Astrocyte of the cerebellum (primary cell): ENCODE measurements at regions not wholly inside any gene's neighbourhood (a gene's known extent, or its start where the extent isn't known, plus 50 kb on each side); places are given as distances from the start of the nearest gene placed in this dataset.
"Not testable (repeated sequence)": the region's sequence is repeated elsewhere in the genome, so short reads cannot be mapped to it uniquely, and the experiment has no call there.

ENCODE experiments used
- DNase-seq: peaks from one replicate; pipeline ENCODE4 v3.0.0-alpha.2; 2011; ENCODE audit warnings: low read depth
- H3K4me3 ChIP-seq: 2 replicates; pipeline ENCODE4 v1.5.1; 2011; ENCODE audit warnings: mild to moderate bottlenecking, low read depth, low read length, moderate library complexity
- CTCF ChIP-seq: IDR thresholded peaks from 2 replicates; pipeline ENCODE4 v1.5.1; 2012; ENCODE audit warnings: low read length, low read depth, moderate library complexity, mild to moderate bottlenecking; ENCODE audit errors: missing control alignments
- in situ Hi-C: cut with HindIII; loops from 2 replicates; pipeline ENCODE4 v1.10.0; 2017; ENCODE audit warnings: low sequenced_read_pairs

- in situ Hi-C loops: no loop called here
- TF ChIP-seq CTCF: no peak
- H3K4me3 ChIP-seq: no peak overlapping the region
- peak; percentile 82 for DNase-seq
These were observed 321.8 kb upstream of the SPRED2 start for GRCh38 chr2:65754219-65754618.

- H3K4me3 ChIP-seq: no peak overlapping the region
- no peak for DNase-seq
- in situ Hi-C loops: no loop called here
- TF ChIP-seq CTCF: no peak
These were observed 319.0 kb upstream of the SPRED2 start for GRCh38 chr2:65751408-65751807.

- in situ Hi-C loops: no loop called here
- H3K4me3 ChIP-seq: no peak overlapping the region
- TF ChIP-seq CTCF: no peak
- peak; percentile 85 for DNase-seq
These were observed 317.1 kb upstream of the SPRED2 start for GRCh38 chr2:65749545-65749944.

- H3K4me3 ChIP-seq, DNase-seq, in situ Hi-C loops: not testable (repeated sequence)
These were observed 315.5 kb upstream of the SPRED2 start for GRCh38 chr2:65747875-65748274.

GRCh38 chr2:65746931-65747675 is 314.7 kb upstream of the SPRED2 start:
- no peak for TF ChIP-seq CTCF
- in situ Hi-C loops: no loop called here
- DNase-seq: peak; percentile 4
- H3K4me3 ChIP-seq: no peak overlapping the region

- no peak for TF ChIP-seq CTCF
- in situ Hi-C loops: no loop called here
- H3K4me3 ChIP-seq: no peak overlapping the region
- DNase-seq: no peak
These were observed 312.2 kb upstream of the SPRED2 start for GRCh38 chr2:65744477-65745200.

GRCh38 chr2:65742977-65743376 is 310.6 kb upstream of the SPRED2 start:
- H3K4me3 ChIP-seq: no peak overlapping the region
- TF ChIP-seq CTCF: peak; percentile 22
- no peak for DNase-seq
- in situ Hi-C loops: no loop called here
